Osteocyte (in vitro differentiated cells): ENCODE measurements at regions not wholly inside any gene's neighbourhood (a gene's known extent, or its start where the extent isn't known, plus 50 kb on each side); places are given as distances from the start of the nearest gene placed in this dataset.

Source experiments
- DNase-seq: peaks from one replicate; pipeline ENCODE4 v3.0.0; 2021; ENCODE audit warnings: mixed read lengths; ENCODE audit not compliant: unreplicated experiment; ENCODE audit errors: extremely low spot score
- H3K27ac Mint-ChIP-seq: one replicate; pipeline ENCODE4 v1.8.0; 2021; ENCODE audit warnings: mild to moderate bottlenecking, mixed read lengths; ENCODE audit not compliant: unreplicated experiment
- H3K27me3 Mint-ChIP-seq: one replicate; pipeline ENCODE4 v1.8.0; 2021; ENCODE audit warnings: mixed read lengths; ENCODE audit not compliant: unreplicated experiment
- H3K36me3 Mint-ChIP-seq: one replicate; pipeline ENCODE4 v1.8.0; 2021; ENCODE audit warnings: mixed read lengths; ENCODE audit not compliant: unreplicated experiment
- H3K4me1 Mint-ChIP-seq: one replicate; pipeline ENCODE4 v1.8.0; 2021; ENCODE audit warnings: mixed read lengths; ENCODE audit not compliant: unreplicated experiment
- H3K4me3 Mint-ChIP-seq: one replicate; pipeline ENCODE4 v1.8.0; 2021; ENCODE audit warnings: mild to moderate bottlenecking, moderate library complexity, mixed read lengths; ENCODE audit not compliant: unreplicated experiment
- H3K9me3 Mint-ChIP-seq: one replicate; pipeline ENCODE4 v1.8.0; 2021; ENCODE audit warnings: mixed read lengths; ENCODE audit not compliant: unreplicated experiment
- TF ChIP-seq, protein P1 (sequence below): fragments of 200-600 bp; sonication (generic); IDR thresholded peaks from 2 replicates; pipeline ENCODE4 v1.5.0; 2021; ENCODE audit warnings: antibody characterized with exemption, mild to moderate bottlenecking, moderate library complexity

DNA sequence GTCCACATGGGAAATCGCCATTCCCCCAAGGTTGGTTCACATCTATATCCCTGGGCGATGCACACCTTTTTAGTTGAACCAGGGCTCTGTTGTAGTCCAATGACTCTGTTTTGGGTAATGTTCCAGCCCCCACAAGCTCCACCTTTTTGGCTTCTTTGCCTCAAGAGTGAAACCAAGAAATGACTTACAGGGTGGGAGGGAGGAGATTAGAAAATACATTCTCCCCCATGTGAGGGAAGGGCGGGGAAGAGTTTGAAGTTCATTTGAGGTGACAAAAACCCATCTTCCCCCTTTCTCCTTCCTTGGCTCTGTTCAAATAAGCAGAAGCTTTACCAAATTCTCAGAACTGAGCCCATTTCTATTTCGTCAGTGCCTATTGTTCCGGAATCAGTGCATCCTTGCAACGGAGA lies 82.8 kb downstream of the GATA3 start:
- TF ChIP-seq, protein P1, sequence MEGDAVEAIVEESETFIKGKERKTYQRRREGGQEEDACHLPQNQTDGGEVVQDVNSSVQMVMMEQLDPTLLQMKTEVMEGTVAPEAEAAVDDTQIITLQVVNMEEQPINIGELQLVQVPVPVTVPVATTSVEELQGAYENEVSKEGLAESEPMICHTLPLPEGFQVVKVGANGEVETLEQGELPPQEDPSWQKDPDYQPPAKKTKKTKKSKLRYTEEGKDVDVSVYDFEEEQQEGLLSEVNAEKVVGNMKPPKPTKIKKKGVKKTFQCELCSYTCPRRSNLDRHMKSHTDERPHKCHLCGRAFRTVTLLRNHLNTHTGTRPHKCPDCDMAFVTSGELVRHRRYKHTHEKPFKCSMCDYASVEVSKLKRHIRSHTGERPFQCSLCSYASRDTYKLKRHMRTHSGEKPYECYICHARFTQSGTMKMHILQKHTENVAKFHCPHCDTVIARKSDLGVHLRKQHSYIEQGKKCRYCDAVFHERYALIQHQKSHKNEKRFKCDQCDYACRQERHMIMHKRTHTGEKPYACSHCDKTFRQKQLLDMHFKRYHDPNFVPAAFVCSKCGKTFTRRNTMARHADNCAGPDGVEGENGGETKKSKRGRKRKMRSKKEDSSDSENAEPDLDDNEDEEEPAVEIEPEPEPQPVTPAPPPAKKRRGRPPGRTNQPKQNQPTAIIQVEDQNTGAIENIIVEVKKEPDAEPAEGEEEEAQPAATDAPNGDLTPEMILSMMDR = no peak
- Mint-ChIP-seq H3K27me3 (no peaks in the 10 kb centered on the region), H3K27ac (no peak overlapping the region), H3K9me3 (peaks cover 8% of the 10 kb centered on the region), H3K4me1 (no peaks in the 10 kb centered on the region), H3K36me3 (no peaks in the 10 kb centered on the region), H3K4me3 (no peak overlapping the region)
- no peak for DNase-seq

DNA sequence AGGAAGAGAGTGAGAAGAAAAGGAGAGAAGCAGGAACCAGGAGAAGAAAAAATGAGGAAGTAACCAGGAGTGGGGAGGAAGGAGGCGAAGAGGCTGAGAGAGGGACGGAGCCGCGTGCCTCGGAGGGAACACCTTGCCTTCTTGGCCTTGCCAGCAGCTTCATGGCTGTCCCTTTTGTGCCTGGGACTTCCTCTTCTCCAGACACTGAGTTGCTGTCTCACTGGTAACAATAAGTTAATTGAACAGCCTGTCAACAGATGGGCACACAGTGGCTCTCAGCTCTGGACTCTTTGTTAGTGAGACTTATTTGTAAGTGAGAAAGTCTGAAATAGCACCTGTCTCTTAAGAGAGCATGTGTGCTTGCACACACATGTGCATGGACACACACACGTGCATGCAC lies 83.2 kb downstream of the GATA3 start:
- H3K9me3 Mint-ChIP-seq = peaks cover 11% of the 10 kb centered on the region
- no peaks in the 10 kb centered on the region for H3K27me3 Mint-ChIP-seq
- TF ChIP-seq, protein P1 = no peak
- no peak for DNase-seq
- H3K4me1 Mint-ChIP-seq = no peaks in the 10 kb centered on the region
- H3K27ac Mint-ChIP-seq = no peak overlapping the region
- H3K36me3 Mint-ChIP-seq = no peaks in the 10 kb centered on the region
- H3K4me3 Mint-ChIP-seq = no peak overlapping the region

DNA sequence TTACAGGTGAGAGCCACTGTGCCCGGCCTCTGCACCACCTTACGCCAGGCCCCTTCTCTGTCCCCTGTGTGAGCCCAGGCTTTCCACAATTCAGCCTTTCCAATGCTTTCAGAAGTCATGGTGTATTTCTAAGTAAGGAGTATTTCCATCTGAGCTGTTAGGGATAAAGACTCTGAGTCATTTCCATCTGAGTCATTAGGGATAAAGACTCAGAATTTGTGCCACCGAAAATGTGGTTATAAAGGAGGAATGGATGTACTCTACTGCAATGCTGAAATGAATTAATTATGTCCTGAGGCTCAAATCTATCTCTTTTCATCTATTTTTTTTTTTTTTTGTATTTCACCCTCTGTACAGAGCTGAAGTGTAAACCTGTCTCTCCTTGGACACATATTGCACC lies 84.0 kb downstream of the GATA3 start:
- no peak for DNase-seq
- Mint-ChIP-seq H3K27ac (no peak overlapping the region), H3K9me3 (peaks cover 11% of the 10 kb centered on the region), H3K4me1 (no peaks in the 10 kb centered on the region), H3K4me3 (no peak overlapping the region), H3K27me3 (no peaks in the 10 kb centered on the region), H3K36me3 (no peaks in the 10 kb centered on the region)
- TF ChIP-seq, protein P1 = no peak

DNA sequence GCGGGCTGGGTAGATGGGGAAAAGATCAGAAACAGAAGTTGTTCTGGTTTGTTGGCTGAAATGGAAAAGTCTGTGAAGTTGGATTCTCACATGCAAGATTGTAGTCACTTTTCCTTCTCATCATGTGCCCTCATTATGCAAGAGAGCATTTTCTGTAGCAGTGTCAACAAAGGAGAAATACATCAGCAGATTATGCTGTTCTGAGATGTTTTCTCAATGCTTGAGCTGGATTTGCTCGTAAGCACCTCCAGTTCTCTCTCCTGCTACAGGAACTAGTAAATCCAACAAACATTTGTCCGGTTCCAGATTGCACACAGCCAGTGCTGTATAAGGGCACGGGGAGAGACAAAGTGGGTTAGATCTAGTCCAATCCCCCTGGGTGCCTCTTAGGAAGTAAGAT lies 90.0 kb downstream of the GATA3 start:
- H3K4me3 Mint-ChIP-seq = no peak overlapping the region
- peaks cover 2% of the 10 kb centered on the region for H3K27me3 Mint-ChIP-seq

DNA sequence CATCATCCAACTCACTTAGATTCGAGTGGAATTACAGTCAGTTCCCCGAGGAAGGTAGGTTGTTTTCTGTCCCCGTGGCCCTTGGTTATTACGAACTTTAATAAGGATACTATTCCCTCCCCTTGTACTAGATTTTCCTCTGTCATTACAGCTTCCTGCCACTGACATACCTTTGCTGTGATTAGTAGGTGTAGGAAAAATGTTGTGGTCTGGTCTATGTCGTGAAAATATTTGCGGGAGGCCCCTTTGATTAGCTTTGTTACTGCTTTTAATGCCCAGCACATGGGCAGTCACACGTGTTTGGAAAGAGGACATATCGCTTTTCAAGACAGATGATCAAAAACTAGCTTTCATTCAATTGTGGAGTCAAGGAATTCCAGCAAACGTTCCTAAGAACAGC lies 92.2 kb downstream of the GATA3 start:
- Mint-ChIP-seq H3K4me1 (no peaks in the 10 kb centered on the region), H3K27me3 (peaks cover 2% of the 10 kb centered on the region), H3K9me3 (peaks cover 16% of the 10 kb centered on the region), H3K4me3 (no peak overlapping the region), H3K36me3 (no peaks in the 10 kb centered on the region), H3K27ac (no peak overlapping the region)
- DNase-seq = no peak
- TF ChIP-seq, protein P1 = no peak

More for the DNA sequence above, 90.0 kb downstream of the GATA3 start:
- Mint-ChIP-seq H3K27ac (no peak overlapping the region), H3K9me3 (peaks cover 16% of the 10 kb centered on the region), H3K36me3 (no peaks in the 10 kb centered on the region), H3K4me1 (no peaks in the 10 kb centered on the region)
- no peak for DNase-seq
- TF ChIP-seq, protein P1 = no peak
